ENCODE measurements at regions not wholly inside any gene's neighbourhood (a gene's known extent, or its start where the extent isn't known, plus 50 kb on each side); places are given as distances from the start of the nearest gene placed in this dataset.

DNA sequence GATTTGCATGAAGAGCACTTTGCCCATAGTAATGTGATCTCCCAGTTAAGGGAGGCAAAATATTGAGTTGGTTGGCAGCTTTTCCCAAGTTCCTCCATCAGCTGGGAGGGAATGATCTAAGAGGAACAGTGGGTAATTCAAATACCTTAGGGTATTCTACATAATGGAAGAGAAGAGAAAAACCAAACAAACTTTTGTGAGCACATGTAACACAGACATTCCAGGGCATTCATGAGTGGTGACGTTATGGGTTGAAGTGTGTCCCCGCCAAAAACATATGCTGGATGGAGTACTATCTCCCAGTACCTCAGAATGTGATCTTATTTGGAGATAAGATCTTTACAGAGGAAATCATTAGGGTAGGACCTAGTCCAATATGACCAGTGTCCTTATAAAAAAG is 220.1 kb downstream of the FOXO1 start:
- no peaks in the 10 kb centered on the region for H3K27me3 Mint-ChIP-seq (ENCODE audit: unreplicated experiment)
- no peak overlapping the region for H3K27ac Mint-ChIP-seq (ENCODE audit: unreplicated experiment)
- H3K36me3 Mint-ChIP-seq (ENCODE audit: unreplicated experiment): no peaks in the 10 kb centered on the region
- peaks cover 2% of the 10 kb centered on the region for H3K4me1 Mint-ChIP-seq (ENCODE audit: unreplicated experiment)
- H3K4me3 Mint-ChIP-seq (ENCODE audit: unreplicated experiment): no peak overlapping the region
- TF ChIP-seq, protein P1, sequence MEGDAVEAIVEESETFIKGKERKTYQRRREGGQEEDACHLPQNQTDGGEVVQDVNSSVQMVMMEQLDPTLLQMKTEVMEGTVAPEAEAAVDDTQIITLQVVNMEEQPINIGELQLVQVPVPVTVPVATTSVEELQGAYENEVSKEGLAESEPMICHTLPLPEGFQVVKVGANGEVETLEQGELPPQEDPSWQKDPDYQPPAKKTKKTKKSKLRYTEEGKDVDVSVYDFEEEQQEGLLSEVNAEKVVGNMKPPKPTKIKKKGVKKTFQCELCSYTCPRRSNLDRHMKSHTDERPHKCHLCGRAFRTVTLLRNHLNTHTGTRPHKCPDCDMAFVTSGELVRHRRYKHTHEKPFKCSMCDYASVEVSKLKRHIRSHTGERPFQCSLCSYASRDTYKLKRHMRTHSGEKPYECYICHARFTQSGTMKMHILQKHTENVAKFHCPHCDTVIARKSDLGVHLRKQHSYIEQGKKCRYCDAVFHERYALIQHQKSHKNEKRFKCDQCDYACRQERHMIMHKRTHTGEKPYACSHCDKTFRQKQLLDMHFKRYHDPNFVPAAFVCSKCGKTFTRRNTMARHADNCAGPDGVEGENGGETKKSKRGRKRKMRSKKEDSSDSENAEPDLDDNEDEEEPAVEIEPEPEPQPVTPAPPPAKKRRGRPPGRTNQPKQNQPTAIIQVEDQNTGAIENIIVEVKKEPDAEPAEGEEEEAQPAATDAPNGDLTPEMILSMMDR (IDR thresholded peaks at IDR 0.05): no peak
- DNase-seq (ENCODE audit: extremely low spot score, unreplicated experiment): no peak
- H3K9me3 Mint-ChIP-seq (ENCODE audit: unreplicated experiment): peaks cover 12% of the 10 kb centered on the region

DNA sequence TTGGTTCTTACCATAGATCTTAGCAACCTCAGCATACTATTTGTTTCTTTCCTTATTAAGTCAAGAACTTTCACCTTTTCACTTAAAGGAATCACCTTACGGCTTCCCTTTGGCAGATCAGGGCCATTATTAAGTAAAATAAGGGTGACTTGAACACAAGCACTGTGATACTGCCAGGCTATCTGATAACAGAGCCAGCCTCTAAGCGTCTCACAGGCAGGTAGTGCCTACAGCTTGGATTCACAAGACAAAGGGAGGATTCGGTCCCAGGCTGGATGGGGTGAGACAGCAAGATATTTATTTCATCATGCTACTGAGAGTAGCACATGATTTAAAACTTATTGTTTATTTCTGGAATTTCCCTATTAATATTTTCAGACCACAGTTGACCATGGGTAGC is 218.6 kb downstream of the FOXO1 start:
- no peak for DNase-seq (ENCODE audit: extremely low spot score, unreplicated experiment)
- Mint-ChIP-seq H3K27ac (ENCODE audit: unreplicated experiment) (no peak overlapping the region), H3K9me3 (ENCODE audit: unreplicated experiment) (peaks cover 12% of the 10 kb centered on the region), H3K4me1 (ENCODE audit: unreplicated experiment) (peaks cover 4% of the 10 kb centered on the region), H3K4me3 (ENCODE audit: unreplicated experiment) (no peak overlapping the region), H3K27me3 (ENCODE audit: unreplicated experiment) (no peaks in the 10 kb centered on the region), H3K36me3 (ENCODE audit: unreplicated experiment) (no peaks in the 10 kb centered on the region)
- TF ChIP-seq, protein P1 (IDR thresholded peaks at IDR 0.05): no peak

DNA sequence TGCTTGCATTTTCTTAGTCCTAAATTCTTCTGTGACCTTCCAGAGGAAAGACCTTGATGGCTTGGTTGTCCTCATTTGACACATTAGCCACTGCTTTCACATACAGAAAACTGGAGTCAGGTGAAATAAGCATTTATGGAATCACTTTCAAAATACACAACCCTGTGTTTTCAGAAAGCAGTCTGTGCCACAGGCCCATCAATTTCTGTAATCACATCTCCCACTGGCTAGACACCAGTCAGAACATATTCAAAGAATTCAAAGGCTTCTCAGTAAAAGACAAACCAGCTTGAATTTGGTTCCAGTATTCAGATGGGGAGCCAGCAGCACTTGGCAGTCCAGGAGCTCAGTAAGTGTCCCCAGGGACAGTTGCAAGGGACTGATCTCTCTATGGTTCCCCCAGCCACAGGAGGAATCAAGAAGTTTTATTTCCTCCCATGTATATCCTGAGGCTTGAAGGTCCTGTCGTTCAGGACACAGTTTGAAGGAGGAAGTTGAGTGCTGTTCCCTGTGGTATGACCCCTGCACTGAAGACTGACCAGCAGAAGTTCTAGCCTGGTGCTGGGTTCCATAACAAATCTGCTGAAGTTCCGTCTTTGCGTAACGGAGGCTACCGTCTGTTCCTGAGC is 214.3 kb downstream of the FOXO1 start:
- no peak overlapping the region for H3K4me3 Mint-ChIP-seq (ENCODE audit: unreplicated experiment)
- H3K4me1 Mint-ChIP-seq (ENCODE audit: unreplicated experiment): peaks cover 10% of the 10 kb centered on the region
- H3K9me3 Mint-ChIP-seq (ENCODE audit: unreplicated experiment): peaks cover 6% of the 10 kb centered on the region
- TF ChIP-seq, protein P1 (IDR thresholded peaks at IDR 0.05): no peak
- H3K27ac Mint-ChIP-seq (ENCODE audit: unreplicated experiment): no peak overlapping the region
- no peaks in the 10 kb centered on the region for H3K27me3 Mint-ChIP-seq (ENCODE audit: unreplicated experiment)
- DNase-seq (ENCODE audit: extremely low spot score, unreplicated experiment): no peak
- H3K36me3 Mint-ChIP-seq (ENCODE audit: unreplicated experiment): no peaks in the 10 kb centered on the region

DNA sequence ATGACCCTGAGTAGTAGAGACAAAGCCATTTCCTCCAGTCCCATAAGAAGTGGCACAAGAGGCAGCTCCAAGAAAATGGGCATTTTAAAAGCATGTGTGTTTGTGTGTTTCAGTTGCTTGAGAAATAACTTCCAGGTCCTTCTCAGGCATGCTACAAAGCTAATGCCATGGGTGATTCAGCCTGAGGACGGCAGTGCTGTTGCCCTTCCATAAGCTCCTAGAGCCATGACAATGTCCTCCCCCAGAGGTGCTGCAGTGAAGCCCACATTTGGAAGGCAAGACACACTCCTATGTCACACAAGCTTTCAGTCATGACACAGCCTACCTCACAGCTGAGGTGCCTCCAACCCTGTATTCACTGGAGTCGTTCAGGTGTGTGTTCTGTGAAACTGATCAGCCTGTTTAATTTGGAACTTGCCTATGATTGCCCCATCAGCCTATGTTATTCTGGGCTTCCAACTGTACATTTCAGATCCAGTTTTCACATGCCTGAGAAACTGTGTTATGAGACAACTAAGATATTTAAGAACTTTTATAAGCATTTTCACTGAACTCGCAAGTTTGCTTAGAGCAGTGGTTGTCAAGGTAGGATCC is 213.6 kb downstream of the FOXO1 start:
- Mint-ChIP-seq H3K27ac (ENCODE audit: unreplicated experiment) (no peak overlapping the region), H3K4me3 (ENCODE audit: unreplicated experiment) (no peak overlapping the region), H3K9me3 (ENCODE audit: unreplicated experiment) (peaks cover 6% of the 10 kb centered on the region), H3K27me3 (ENCODE audit: unreplicated experiment) (no peaks in the 10 kb centered on the region), H3K36me3 (ENCODE audit: unreplicated experiment) (no peaks in the 10 kb centered on the region), H3K4me1 (ENCODE audit: unreplicated experiment) (peaks cover 10% of the 10 kb centered on the region)
- TF ChIP-seq, protein P1 (IDR thresholded peaks at IDR 0.05): no peak
- no peak for DNase-seq (ENCODE audit: extremely low spot score, unreplicated experiment)

DNA sequence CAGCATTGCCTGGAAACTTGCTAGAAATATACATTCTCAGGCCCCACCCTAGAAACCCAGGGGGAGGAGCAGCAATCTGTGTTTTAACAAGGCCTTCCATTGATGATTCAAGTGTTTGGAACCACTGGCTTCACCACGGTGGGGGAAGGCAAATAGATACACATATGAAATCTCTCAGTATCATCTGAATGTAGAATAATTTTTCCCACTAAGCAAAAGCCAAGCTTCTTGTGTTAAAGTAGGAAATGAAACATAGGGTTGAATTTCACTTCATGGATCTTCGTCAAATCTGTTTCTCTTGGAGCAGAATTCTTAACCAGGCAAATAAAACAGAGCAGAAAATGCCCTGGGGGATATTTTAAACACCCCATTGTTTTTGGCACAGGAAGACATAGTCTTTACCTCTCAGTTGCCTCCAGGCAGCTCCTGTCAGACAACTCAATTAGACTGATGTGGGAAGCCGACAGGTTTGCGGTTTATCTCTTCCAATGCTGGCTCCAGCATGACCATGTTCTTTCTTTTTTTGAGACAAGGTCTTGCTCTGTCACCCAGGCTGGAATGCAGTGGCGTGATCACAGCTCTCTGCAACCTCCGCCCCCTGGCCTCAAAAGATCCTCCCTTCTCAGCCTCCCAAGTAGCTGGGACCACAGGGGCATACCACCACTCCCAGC is 213.0 kb downstream of the FOXO1 start:
- H3K9me3 Mint-ChIP-seq (ENCODE audit: unreplicated experiment): peaks cover 6% of the 10 kb centered on the region
- DNase-seq (ENCODE audit: extremely low spot score, unreplicated experiment): no peak
- no peaks in the 10 kb centered on the region for H3K27me3 Mint-ChIP-seq (ENCODE audit: unreplicated experiment)
- no peak overlapping the region for H3K27ac Mint-ChIP-seq (ENCODE audit: unreplicated experiment)
- TF ChIP-seq, protein P1 (IDR thresholded peaks at IDR 0.05): no peak
- H3K4me1 Mint-ChIP-seq (ENCODE audit: unreplicated experiment): peaks cover 10% of the 10 kb centered on the region
- no peaks in the 10 kb centered on the region for H3K36me3 Mint-ChIP-seq (ENCODE audit: unreplicated experiment)
- no peak overlapping the region for H3K4me3 Mint-ChIP-seq (ENCODE audit: unreplicated experiment)
